ENCODE measurements at regions not wholly inside any gene's neighbourhood (a gene's known extent, or its start where the extent isn't known, plus 50 kb on each side); places are given as distances from the start of the nearest gene placed in this dataset.

DNA sequence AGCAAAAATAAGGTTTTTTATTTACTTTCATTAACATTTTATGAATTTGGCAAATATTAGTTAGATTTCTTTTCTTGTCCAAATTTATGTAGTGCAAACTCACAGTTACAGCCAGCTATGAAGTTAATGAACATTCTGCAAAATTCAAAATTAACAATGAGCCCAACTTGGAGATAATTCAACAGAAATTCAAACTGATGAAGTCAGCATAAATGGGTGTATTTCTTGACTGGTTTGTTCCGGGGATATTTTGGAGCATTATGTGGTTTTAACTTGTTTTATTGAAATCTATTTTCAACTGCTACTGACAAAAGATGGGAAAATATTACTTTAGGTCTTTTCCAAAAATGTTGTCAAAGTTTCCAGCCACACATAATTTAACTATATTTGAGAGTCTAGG lies 807.9 kb downstream of the CDH8 start:
- Histone ChIP-seq H3K4me3 (ENCODE audit: low read depth in 1 of 3, low read length in 3 of 3) (no peak overlapping the region), H3K36me3 (ENCODE audit: control insufficient read depth in 4 of 4, insufficient read depth in 3 of 4, low read depth in 1 of 4, low read length in 3 of 4) (no peaks in the 10 kb centered on the region), H3K4me1 (ENCODE audit: control insufficient read depth in 4 of 4, insufficient read depth in 4 of 4, low read length in 3 of 4) (no peaks in the 10 kb centered on the region), H3K9ac (ENCODE audit: low read depth in 1 of 2, low read length in 2 of 2) (no peak overlapping the region), H3K9me3 (ENCODE audit: control insufficient read depth in 4 of 4, low read length in 3 of 4) (no peaks in the 10 kb centered on the region), H3K27me3 (ENCODE audit: control insufficient read depth in 4 of 4, insufficient read depth in 4 of 4, low read length in 3 of 4) (no peaks in the 10 kb centered on the region), H3K27ac (ENCODE audit: low read depth in 1 of 2, low read length in 2 of 2) (no peak overlapping the region)
- TF ChIP-seq GABPA (IDR thresholded peaks at IDR 0.05 in 1 of 2, conservative IDR thresholded peaks at IDR 0.05 in 1 of 2) = no peak
- no peak for TF ChIP-seq JUND (IDR thresholded peaks at IDR 0.05)
- TF ChIP-seq FOXA2 (IDR thresholded peaks at IDR 0.05) = no peak
- 66% methylated on average over 1 of the region's 1 CpG for WGBS
- DNase-seq (ENCODE audit: low spot score) = no peak

DNA sequence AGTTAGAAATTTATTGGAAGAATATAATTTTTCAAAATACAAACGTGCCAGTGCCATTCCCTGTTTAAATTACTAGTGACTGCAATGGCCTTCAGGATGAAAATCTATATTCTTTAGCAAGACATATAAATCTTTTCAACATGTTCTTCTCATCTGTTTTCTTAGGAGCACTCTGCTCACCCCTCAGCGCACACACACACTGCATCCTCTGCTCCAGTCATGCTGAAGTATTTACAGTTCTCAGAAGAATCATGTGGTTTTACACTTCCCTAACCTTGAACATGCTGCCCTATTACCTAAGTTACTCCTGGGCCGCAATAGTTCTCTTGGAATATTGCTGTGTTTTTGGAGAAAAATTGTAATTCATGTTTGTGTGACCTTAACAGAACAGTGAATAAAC lies 820.6 kb downstream of the CDH8 start:
- Histone ChIP-seq H3K27me3 (ENCODE audit: control insufficient read depth in 4 of 4, insufficient read depth in 4 of 4, low read length in 3 of 4) (no peaks in the 10 kb centered on the region), H3K4me1 (ENCODE audit: control insufficient read depth in 4 of 4, insufficient read depth in 4 of 4, low read length in 3 of 4) (no peaks in the 10 kb centered on the region), H3K4me3 (ENCODE audit: low read depth in 1 of 3, low read length in 3 of 3) (no peak overlapping the region), H3K9me3 (ENCODE audit: control insufficient read depth in 4 of 4, low read length in 3 of 4) (no peaks in the 10 kb centered on the region), H3K27ac (ENCODE audit: low read depth in 1 of 2, low read length in 2 of 2) (no peak overlapping the region), H3K9ac (ENCODE audit: low read depth in 1 of 2, low read length in 2 of 2) (no peak overlapping the region), H3K36me3 (ENCODE audit: control insufficient read depth in 4 of 4, insufficient read depth in 3 of 4, low read depth in 1 of 4, low read length in 3 of 4) (no peaks in the 10 kb centered on the region)
- TF ChIP-seq, protein P1, sequence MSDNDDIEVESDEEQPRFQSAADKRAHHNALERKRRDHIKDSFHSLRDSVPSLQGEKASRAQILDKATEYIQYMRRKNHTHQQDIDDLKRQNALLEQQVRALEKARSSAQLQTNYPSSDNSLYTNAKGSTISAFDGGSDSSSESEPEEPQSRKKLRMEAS (IDR thresholded peaks at IDR 0.05) = no peak
- TF ChIP-seq EGR1 (IDR thresholded peaks at IDR 0.05; ENCODE audit: low read depth in 2 of 2) (no peak), NR2F2 (IDR thresholded peaks at IDR 0.05) (no peak), GABPA (IDR thresholded peaks at IDR 0.05 in 1 of 2, conservative IDR thresholded peaks at IDR 0.05 in 1 of 2) (no peak)
- TF ChIP-seq, protein P2, sequence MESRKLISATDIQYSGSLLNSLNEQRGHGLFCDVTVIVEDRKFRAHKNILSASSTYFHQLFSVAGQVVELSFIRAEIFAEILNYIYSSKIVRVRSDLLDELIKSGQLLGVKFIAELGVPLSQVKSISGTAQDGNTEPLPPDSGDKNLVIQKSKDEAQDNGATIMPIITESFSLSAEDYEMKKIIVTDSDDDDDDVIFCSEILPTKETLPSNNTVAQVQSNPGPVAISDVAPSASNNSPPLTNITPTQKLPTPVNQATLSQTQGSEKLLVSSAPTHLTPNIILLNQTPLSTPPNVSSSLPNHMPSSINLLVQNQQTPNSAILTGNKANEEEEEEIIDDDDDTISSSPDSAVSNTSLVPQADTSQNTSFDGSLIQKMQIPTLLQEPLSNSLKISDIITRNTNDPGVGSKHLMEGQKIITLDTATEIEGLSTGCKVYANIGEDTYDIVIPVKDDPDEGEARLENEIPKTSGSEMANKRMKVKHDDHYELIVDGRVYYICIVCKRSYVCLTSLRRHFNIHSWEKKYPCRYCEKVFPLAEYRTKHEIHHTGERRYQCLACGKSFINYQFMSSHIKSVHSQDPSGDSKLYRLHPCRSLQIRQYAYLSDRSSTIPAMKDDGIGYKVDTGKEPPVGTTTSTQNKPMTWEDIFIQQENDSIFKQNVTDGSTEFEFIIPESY (IDR thresholded peaks at IDR 0.05) = no peak
- no peak for DNase-seq (ENCODE audit: low spot score)
- WGBS = 57% methylated on average over 3 of the region's 3 CpGs

DNA sequence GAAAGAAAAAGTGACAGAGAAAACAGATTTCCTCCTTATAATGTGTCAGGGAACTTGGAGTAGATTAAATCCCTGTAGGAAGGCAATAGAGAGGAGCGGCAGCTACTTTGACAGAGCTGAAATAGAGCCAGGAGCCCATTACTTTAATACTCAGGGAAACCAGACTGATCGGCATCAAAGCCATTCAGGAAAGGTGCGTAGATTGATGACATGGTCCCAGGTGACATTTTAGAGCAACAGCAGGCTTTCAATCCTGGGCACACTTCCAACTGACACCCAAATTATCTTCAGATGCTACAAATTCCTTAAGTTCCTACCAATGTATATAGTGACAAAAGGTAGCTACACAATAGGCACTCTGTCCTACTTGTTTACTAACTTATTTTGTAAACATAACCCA lies 821.5 kb downstream of the CDH8 start:
- no peak for DNase-seq (ENCODE audit: low spot score)
- H3K4me3 ChIP-seq (ENCODE audit: low read depth in 1 of 3, low read length in 3 of 3) = no peak overlapping the region
- WGBS = 75% methylated on average over 3 of the region's 3 CpGs
- no peak for TF ChIP-seq RXRA (IDR thresholded peaks at IDR 0.05)
- no peak for TF ChIP-seq RAD21 (IDR thresholded peaks at IDR 0.05)
- no peak for TF ChIP-seq FOXA2 (IDR thresholded peaks at IDR 0.05)
- TF ChIP-seq EGR1 (IDR thresholded peaks at IDR 0.05; ENCODE audit: low read depth in 2 of 2) = no peak
- TF ChIP-seq HNF4A (conservative IDR thresholded peaks at IDR 0.05) = no peak
- TF ChIP-seq YY1 (IDR thresholded peaks at IDR 0.05) = no peak
- TF ChIP-seq SP1 (IDR thresholded peaks at IDR 0.05) = no peak
- TF ChIP-seq NR2F2 (IDR thresholded peaks at IDR 0.05) = no peak
- TF ChIP-seq GABPA (IDR thresholded peaks at IDR 0.05 in 1 of 2, conservative IDR thresholded peaks at IDR 0.05 in 1 of 2) = no peak
- TF ChIP-seq, protein P2 (IDR thresholded peaks at IDR 0.05) = no peak
- TF ChIP-seq, protein P3, sequence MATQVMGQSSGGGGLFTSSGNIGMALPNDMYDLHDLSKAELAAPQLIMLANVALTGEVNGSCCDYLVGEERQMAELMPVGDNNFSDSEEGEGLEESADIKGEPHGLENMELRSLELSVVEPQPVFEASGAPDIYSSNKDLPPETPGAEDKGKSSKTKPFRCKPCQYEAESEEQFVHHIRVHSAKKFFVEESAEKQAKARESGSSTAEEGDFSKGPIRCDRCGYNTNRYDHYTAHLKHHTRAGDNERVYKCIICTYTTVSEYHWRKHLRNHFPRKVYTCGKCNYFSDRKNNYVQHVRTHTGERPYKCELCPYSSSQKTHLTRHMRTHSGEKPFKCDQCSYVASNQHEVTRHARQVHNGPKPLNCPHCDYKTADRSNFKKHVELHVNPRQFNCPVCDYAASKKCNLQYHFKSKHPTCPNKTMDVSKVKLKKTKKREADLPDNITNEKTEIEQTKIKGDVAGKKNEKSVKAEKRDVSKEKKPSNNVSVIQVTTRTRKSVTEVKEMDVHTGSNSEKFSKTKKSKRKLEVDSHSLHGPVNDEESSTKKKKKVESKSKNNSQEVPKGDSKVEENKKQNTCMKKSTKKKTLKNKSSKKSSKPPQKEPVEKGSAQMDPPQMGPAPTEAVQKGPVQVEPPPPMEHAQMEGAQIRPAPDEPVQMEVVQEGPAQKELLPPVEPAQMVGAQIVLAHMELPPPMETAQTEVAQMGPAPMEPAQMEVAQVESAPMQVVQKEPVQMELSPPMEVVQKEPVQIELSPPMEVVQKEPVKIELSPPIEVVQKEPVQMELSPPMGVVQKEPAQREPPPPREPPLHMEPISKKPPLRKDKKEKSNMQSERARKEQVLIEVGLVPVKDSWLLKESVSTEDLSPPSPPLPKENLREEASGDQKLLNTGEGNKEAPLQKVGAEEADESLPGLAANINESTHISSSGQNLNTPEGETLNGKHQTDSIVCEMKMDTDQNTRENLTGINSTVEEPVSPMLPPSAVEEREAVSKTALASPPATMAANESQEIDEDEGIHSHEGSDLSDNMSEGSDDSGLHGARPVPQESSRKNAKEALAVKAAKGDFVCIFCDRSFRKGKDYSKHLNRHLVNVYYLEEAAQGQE (IDR thresholded peaks at IDR 0.05) = no peak
- TF ChIP-seq HNF4G (IDR thresholded peaks at IDR 0.05) = no peak
- TF ChIP-seq, protein P1 (IDR thresholded peaks at IDR 0.05) = no peak
- no peak for TF ChIP-seq FOXA1 (IDR thresholded peaks at IDR 0.05)
- TF ChIP-seq, protein P4, sequence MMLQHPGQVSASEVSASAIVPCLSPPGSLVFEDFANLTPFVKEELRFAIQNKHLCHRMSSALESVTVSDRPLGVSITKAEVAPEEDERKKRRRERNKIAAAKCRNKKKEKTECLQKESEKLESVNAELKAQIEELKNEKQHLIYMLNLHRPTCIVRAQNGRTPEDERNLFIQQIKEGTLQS (IDR thresholded peaks at IDR 0.05) = no peak
- no peak for TF ChIP-seq JUND (IDR thresholded peaks at IDR 0.05)
- no peak for TF ChIP-seq TAF1 (conservative IDR thresholded peaks at IDR 0.05)
- no peak overlapping the region for H3K27ac ChIP-seq (ENCODE audit: low read depth in 1 of 2, low read length in 2 of 2)
- no peaks in the 10 kb centered on the region for H3K36me3 ChIP-seq (ENCODE audit: control insufficient read depth in 4 of 4, insufficient read depth in 3 of 4, low read depth in 1 of 4, low read length in 3 of 4)
- H3K9me3 ChIP-seq (ENCODE audit: control insufficient read depth in 4 of 4, low read length in 3 of 4) = no peaks in the 10 kb centered on the region
- no peaks in the 10 kb centered on the region for H3K4me1 ChIP-seq (ENCODE audit: control insufficient read depth in 4 of 4, insufficient read depth in 4 of 4, low read length in 3 of 4)
- no peak overlapping the region for H3K9ac ChIP-seq (ENCODE audit: low read depth in 1 of 2, low read length in 2 of 2)
- H3K27me3 ChIP-seq (ENCODE audit: control insufficient read depth in 4 of 4, insufficient read depth in 4 of 4, low read length in 3 of 4) = no peaks in the 10 kb centered on the region

Data from liver (tissue), 7 donors.